GM12878 (cell line): ENCODE measurements at regions not wholly inside any gene's neighbourhood (a gene's known extent, or its start where the extent isn't known, plus 50 kb on each side); places are given as distances from the start of the nearest gene placed in this dataset.

Experiments used
- ASH2L ChIP-seq: fragments of 300-600, 200-600 bp; sonication (generic); IDR thresholded peaks from 2 replicates; pipeline ENCODE4 v1.6.1; 2017; ENCODE audit warnings: low read depth, mild to moderate bottlenecking, borderline replicate concordance
- CREB1 ChIP-seq: IDR thresholded peaks from 2 replicates; pipeline ENCODE4 v1.6.1; 2012; ENCODE audit warnings: low read depth, mild to moderate bottlenecking, inconsistent platforms
- CTCF ChIP-seq, 3 experiments: IDR thresholded peaks in 2 of 3; conservative IDR thresholded peaks in 1 of 3; 2 replicates each; pipeline ENCODE4 v1.5.1; 2011; ENCODE audit warnings: low read depth in 3 of 3, low read length in 3 of 3, mild to moderate bottlenecking in 3 of 3, control low read depth in 2 of 3, moderate library complexity in 2 of 3, inconsistent platforms in 1 of 3, mixed read lengths in 1 of 3; ENCODE audit not compliant: control insufficient read depth in 2 of 3, insufficient read depth in 1 of 3; ENCODE audit errors: extremely low read depth in 1 of 3
- POLR2AphosphoS5 ChIP-seq: IDR thresholded peaks from 2 replicates; pipeline ENCODE4 v1.6.1; 2011; ENCODE audit warnings: mild to moderate bottlenecking, low read length, inconsistent platforms
- REST ChIP-seq: IDR thresholded peaks from 2 replicates; pipeline ENCODE4 v1.6.1; 2012; ENCODE audit warnings: mild to moderate bottlenecking, low read depth, low read length
- SIN3A ChIP-seq: IDR thresholded peaks from 2 replicates; pipeline ENCODE4 v1.6.1; 2012; ENCODE audit warnings: low read depth, low read length, improper control_type of control experiment
- SPI1 ChIP-seq: IDR thresholded peaks from 2 replicates; pipeline ENCODE4 v1.6.1; 2011; ENCODE audit warnings: low read depth, mild to moderate bottlenecking, low read length, moderate library complexity, borderline replicate concordance; ENCODE audit not compliant: insufficient read depth
- SUZ12 ChIP-seq: fragments of 200-600 bp; sonication (generic); IDR thresholded peaks from one replicate; pipeline ENCODE4 v1.6.1; 2018; ENCODE audit warnings: antibody characterized with exemption, mild to moderate bottlenecking; ENCODE audit not compliant: unreplicated experiment
- ZNF274 ChIP-seq: IDR thresholded peaks from one replicate; pipeline ENCODE4 v1.8.0; 2011; ENCODE audit not compliant: insufficient read length, insufficient read depth

- no peak for TF ChIP-seq CREB1
- TF ChIP-seq POLR2AphosphoS5: no peak
- TF ChIP-seq CTCF (IDR thresholded peaks at IDR 0.05 in 2 of 3, conservative IDR thresholded peaks at IDR 0.05 in 1 of 3; ENCODE audit: control insufficient read depth in 2 of 3, extremely low read depth in 1 of 3, insufficient read depth in 1 of 3, low read depth in 3 of 3, low read length in 3 of 3): no peak
- no peak for TF ChIP-seq REST
- no peak for TF ChIP-seq ZNF274
- TF ChIP-seq SIN3A: no peak
- TF ChIP-seq SPI1: no peak
- no peak for TF ChIP-seq ASH2L
- no peak for TF ChIP-seq SUZ12
Measured at GRCh38 chr2:145059343-145059742, 539.4 kb upstream of the ZEB2 start.
